Uterus (tissue), 2 donors: ENCODE measurements at regions not wholly inside any gene's neighbourhood (a gene's known extent, or its start where the extent isn't known, plus 50 kb on each side); places are given as distances from the start of the nearest gene placed in this dataset.

Source experiments
- POLR2A ChIP-seq, 2 donors: fragments of 450-650 bp; IDR thresholded peaks; one replicate each; pipeline ENCODE4 v1.6.1; 2016; ENCODE audit warnings: antibody characterized with exemption in 2 of 2, mild to moderate bottlenecking in 1 of 2, moderate library complexity in 1 of 2
- TF ChIP-seq, protein P1 (sequence below), 4 experiments: fragments of 200-600 bp in 2 of 4; fragments of 450-650 bp in 2 of 4; sonication (generic) in 2 of 4; IDR thresholded peaks; one replicate each; pipeline ENCODE4 v1.5.1; 2016 to 2019; ENCODE audit warnings: antibody characterized with exemption in 4 of 4, mild to moderate bottlenecking in 2 of 4, moderate library complexity in 1 of 4

DNA sequence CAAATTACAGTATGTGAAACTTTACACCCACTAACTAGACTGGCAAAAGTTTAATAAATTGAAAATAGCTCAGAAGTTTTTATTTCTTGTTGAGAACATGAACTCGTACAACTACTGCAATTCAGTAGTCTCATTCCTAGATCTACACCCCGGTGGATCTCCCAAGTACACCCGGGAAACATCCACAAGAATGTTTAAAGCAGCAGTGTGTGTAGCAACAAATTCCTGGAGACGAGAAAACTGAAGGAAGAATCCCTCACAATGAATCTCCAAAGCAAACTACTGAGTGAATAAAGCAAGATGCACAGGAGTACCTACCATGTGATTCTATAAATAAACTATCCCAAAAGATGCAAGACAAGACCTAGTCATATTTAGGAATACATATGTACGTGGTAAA is 954.0 kb upstream of the MAP3K7 start:
- TF ChIP-seq, protein P1, sequence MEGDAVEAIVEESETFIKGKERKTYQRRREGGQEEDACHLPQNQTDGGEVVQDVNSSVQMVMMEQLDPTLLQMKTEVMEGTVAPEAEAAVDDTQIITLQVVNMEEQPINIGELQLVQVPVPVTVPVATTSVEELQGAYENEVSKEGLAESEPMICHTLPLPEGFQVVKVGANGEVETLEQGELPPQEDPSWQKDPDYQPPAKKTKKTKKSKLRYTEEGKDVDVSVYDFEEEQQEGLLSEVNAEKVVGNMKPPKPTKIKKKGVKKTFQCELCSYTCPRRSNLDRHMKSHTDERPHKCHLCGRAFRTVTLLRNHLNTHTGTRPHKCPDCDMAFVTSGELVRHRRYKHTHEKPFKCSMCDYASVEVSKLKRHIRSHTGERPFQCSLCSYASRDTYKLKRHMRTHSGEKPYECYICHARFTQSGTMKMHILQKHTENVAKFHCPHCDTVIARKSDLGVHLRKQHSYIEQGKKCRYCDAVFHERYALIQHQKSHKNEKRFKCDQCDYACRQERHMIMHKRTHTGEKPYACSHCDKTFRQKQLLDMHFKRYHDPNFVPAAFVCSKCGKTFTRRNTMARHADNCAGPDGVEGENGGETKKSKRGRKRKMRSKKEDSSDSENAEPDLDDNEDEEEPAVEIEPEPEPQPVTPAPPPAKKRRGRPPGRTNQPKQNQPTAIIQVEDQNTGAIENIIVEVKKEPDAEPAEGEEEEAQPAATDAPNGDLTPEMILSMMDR (IDR thresholded peaks at IDR 0.05): no peak
- no peak for TF ChIP-seq POLR2A (IDR thresholded peaks at IDR 0.05)
